ENCODE measurements at regions not wholly inside any gene's neighbourhood (a gene's known extent, or its start where the extent isn't known, plus 50 kb on each side); places are given as distances from the start of the nearest gene placed in this dataset.
A peak's percentile ranks its signal among the peaks of the same experiment; 100 is the strongest.

GRCh38 chr4:141567326-141567915 is 69.0 kb upstream of the IL15 start:
- CTCF ChIA-PET = no interaction called here
- peak in 1 of 2 experiments; percentile 52 for DNase-seq (ENCODE audit: low read depth in 1 of 2, low spot score in 1 of 2)
- Histone ChIP-seq H3K4me1 (peaks cover 74% of the 10 kb centered on the region), H3K27ac (peak overlapping the region; percentile 83 to 95), H3K4me2 (peak overlapping the region; percentile 32), H3K9me3 (no peaks in the 10 kb centered on the region), H3K4me3 (no peak overlapping the region)
- no peak for ATAC-seq
- peak; percentile 77 for FAIRE-seq
- TF ChIP-seq SMC3 (IDR thresholded peaks at IDR 0.05) (no peak), GATA3 (IDR thresholded peaks at IDR 0.05; ENCODE audit: borderline replicate concordance) (peak; percentile 46)
- WGBS (ENCODE audit: missing lambda C conversion rate) = 24% methylated on average over 4 of the region's 4 CpGs
- POLR2A ChIA-PET = no interaction called here

DNA sequence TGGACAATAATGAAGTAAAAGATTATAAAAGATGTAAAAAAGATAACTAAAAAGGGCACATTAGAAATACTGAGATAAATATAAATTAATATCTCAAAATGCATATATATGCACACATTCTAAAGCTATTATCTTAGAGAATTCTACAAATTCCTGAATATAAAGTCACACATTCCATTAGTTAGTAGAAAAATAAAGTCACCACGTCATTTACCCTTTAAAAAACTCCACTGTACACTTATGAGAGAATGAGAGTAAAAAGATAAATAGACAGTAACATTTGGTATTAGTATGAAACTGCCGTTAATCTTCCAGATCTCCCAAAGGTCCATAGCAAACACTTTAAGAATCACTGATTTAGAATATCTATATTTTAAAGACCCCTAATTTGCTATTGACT is 67.2 kb upstream of the IL15 start:
- Histone ChIP-seq H3K4me2 (peak overlapping the region; percentile 64), H3K27ac (peak overlapping the region; percentile 36 to 95; a peak in 4 of 6 replicates), H3K4me1 (peaks cover 78% of the 10 kb centered on the region), H3K9me3 (peaks cover 5% of the 10 kb centered on the region; the same call in 1 of the 3 replicates), H3K4me3 (no peak overlapping the region)
- POLR2A ChIA-PET = no interaction called here
- TF ChIP-seq EHMT2 (IDR thresholded peaks at IDR 0.05; ENCODE audit: low read depth) (no peak), POLR2AphosphoS2 (conservative IDR thresholded peaks at IDR 0.05; ENCODE audit: low read length) (no peak), FOSL2 (IDR thresholded peaks at IDR 0.05) (no peak), FOSL2 (CRISPR knock-in tag; IDR thresholded peaks at IDR 0.05) (peak; percentile 27; the same call in 1 of the 2 replicates), GATA3 (IDR thresholded peaks at IDR 0.05; ENCODE audit: borderline replicate concordance) (peak; percentile 43; the same call in 1 of the 2 replicates), HOXB5 (CRISPR knock-in tag; IDR thresholded peaks at IDR 0.05) (no peak), RFX5 (IDR thresholded peaks at IDR 0.05) (no peak)
- 1% methylated on average over 2 of the region's 2 CpGs for WGBS (ENCODE audit: missing lambda C conversion rate)
- CTCF ChIA-PET = no interaction called here
- DNase-seq (ENCODE audit: low read depth in 1 of 2, low spot score in 1 of 2) (peak in 1 of 2 experiments; percentile 10), ATAC-seq (no peak), FAIRE-seq (no peak)

DNA sequence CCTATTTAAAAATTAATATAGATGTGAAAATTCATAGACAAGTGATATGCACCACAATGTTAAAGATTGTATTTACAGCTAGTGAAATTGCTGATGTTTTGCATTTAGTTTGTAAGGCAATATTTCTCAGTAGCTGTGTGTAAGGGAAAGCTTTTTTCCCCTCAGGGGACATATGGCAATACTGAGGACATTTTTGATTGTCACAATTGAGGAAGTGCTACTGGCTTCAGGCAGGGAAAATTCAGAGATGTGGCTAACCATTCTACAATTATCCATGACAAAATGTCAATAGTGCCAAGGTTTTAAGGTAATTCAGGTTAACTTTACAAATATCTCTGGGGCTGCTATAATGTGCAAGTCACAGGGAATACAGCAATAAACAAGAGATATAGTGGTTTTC is 66.1 kb upstream of the IL15 start:
- DNase-seq (ENCODE audit: low read depth in 1 of 2, low spot score in 1 of 2) (no peak), FAIRE-seq (no peak), ATAC-seq (no peak)
- H3K9me3 ChIP-seq = peaks cover 5% of the 10 kb centered on the region; the same call in 1 of the 3 replicates
- ChIA-PET POLR2A (interaction anchor here (1.7 kb wide), 1 partner anchor 521 kb away, joined by 5 read pairs; no protein-coding TSS in a partner anchor), CTCF (interaction anchor here (0.6 kb wide), 1 partner anchor 23 kb away, joined by 3 read pairs; no protein-coding TSS in a partner anchor)
- H3K4me3 ChIP-seq = no peak overlapping the region
- peak overlapping the region; percentile 86 to 95 for H3K27ac ChIP-seq
- peak overlapping the region; percentile 75; the same call in 2 of the 3 replicates for H3K4me2 ChIP-seq
- TF ChIP-seq NFE2L2 (conservative IDR thresholded peaks at IDR 0.05; ENCODE audit: low read length) (no peak), EHF (CRISPR knock-in tag; IDR thresholded peaks at IDR 0.05) (no peak), EHMT2 (IDR thresholded peaks at IDR 0.05; ENCODE audit: low read depth) (no peak), FOSB (CRISPR knock-in tag; IDR thresholded peaks at IDR 0.05) (no peak), RARB (CRISPR knock-in tag; IDR thresholded peaks at IDR 0.05) (no peak), SREBF2 (IDR thresholded peaks at IDR 0.05) (no peak), HEYL (CRISPR knock-in tag; IDR thresholded peaks at IDR 0.05) (no peak), EP300 (IDR thresholded peaks at IDR 0.05) (no peak), HES2 (IDR thresholded peaks at IDR 0.05) (no peak), ATOH8 (CRISPR knock-in tag; IDR thresholded peaks at IDR 0.05; ENCODE audit: low read depth) (no peak), JUN (IDR thresholded peaks at IDR 0.05) (no peak), USF2 (IDR thresholded peaks at IDR 0.05) (no peak), RNF2 (IDR thresholded peaks at IDR 0.05; ENCODE audit: borderline replicate concordance, low read depth) (no peak), CHD4 (IDR thresholded peaks at IDR 0.05; ENCODE audit: borderline replicate concordance) (no peak)
- TF ChIP-seq, protein P1, sequence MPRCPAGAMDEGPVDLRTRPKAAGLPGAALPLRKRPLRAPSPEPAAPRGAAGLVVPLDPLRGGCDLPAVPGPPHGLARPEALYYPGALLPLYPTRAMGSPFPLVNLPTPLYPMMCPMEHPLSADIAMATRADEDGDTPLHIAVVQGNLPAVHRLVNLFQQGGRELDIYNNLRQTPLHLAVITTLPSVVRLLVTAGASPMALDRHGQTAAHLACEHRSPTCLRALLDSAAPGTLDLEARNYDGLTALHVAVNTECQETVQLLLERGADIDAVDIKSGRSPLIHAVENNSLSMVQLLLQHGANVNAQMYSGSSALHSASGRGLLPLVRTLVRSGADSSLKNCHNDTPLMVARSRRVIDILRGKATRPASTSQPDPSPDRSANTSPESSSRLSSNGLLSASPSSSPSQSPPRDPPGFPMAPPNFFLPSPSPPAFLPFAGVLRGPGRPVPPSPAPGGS (IDR thresholded peaks at IDR 0.05) = no peak
- TF ChIP-seq, protein P2, sequence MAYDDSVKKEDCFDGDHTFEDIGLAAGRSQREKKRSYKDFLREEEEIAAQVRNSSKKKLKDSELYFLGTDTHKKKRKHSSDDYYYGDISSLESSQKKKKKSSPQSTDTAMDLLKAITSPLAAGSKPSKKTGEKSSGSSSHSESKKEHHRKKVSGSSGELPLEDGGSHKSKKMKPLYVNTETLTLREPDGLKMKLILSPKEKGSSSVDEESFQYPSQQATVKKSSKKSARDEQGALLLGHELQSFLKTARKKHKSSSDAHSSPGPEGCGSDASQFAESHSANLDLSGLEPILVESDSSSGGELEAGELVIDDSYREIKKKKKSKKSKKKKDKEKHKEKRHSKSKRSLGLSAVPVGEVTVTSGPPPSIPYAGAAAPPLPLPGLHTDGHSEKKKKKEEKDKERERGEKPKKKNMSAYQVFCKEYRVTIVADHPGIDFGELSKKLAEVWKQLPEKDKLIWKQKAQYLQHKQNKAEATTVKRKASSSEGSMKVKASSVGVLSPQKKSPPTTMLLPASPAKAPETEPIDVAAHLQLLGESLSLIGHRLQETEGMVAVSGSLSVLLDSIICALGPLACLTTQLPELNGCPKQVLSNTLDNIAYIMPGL (CRISPR knock-in tag; IDR thresholded peaks at IDR 0.05; ENCODE audit: borderline replicate concordance) = no peak
- peaks cover 72% of the 10 kb centered on the region for H3K4me1 ChIP-seq
